LoVo (cell line): ENCODE measurements at regions not wholly inside any gene's neighbourhood (a gene's known extent, or its start where the extent isn't known, plus 50 kb on each side); places are given as distances from the start of the nearest gene placed in this dataset.
"Not testable (repeated sequence)": the region's sequence is repeated elsewhere in the genome, so short reads cannot be mapped to it uniquely, and the experiment has no call there.

Experiments used
- DNase-seq: peaks from one replicate; pipeline ENCODE4 v3.0.0-alpha.2; 2016; ENCODE audit warnings: low spot score

GRCh38 chr4:159655547-159655946 lies 552.7 kb downstream of the RAPGEF2 start:
- DNase-seq: peak; percentile 59

GRCh38 chr4:159669094-159669493 lies 566.2 kb downstream of the RAPGEF2 start:
- DNase-seq: no peak

GRCh38 chr4:159673221-159673620 lies 570.3 kb downstream of the RAPGEF2 start:
- no peak for DNase-seq

- no peak for DNase-seq
These were observed 571.4 kb downstream of the RAPGEF2 start for GRCh38 chr4:159674241-159674640.

GRCh38 chr4:159677521-159677920 lies 574.6 kb downstream of the RAPGEF2 start:
- no peak for DNase-seq

GRCh38 chr4:159682996-159683395 lies 580.1 kb downstream of the RAPGEF2 start:
- no peak for DNase-seq

GRCh38 chr4:159684061-159684460 lies 581.2 kb downstream of the RAPGEF2 start:
- no peak for DNase-seq

- DNase-seq: peak; percentile 10
These were observed 582.6 kb downstream of the RAPGEF2 start for GRCh38 chr4:159685340-159686092.

GRCh38 chr4:159689526-159689925 lies 586.6 kb downstream of the RAPGEF2 start:
- no peak for DNase-seq

- DNase-seq: peak; percentile 44
These were observed 594.7 kb downstream of the RAPGEF2 start for GRCh38 chr4:159697322-159698283.

- peak; percentile 27 for DNase-seq
These were observed 595.5 kb downstream of the RAPGEF2 start for GRCh38 chr4:159698336-159698735.

- DNase-seq: no peak
These were observed 599.3 kb downstream of the RAPGEF2 start for GRCh38 chr4:159702200-159702599.

GRCh38 chr4:159705334-159705733 lies 602.5 kb downstream of the RAPGEF2 start:
- no peak for DNase-seq

- DNase-seq: no peak
These were observed 603.8 kb downstream of the RAPGEF2 start for GRCh38 chr4:159706704-159707103.

GRCh38 chr4:159715180-159715579 lies 612.3 kb downstream of the RAPGEF2 start:
- not testable (repeated sequence) for DNase-seq

- no peak for DNase-seq
These were observed 616.7 kb downstream of the RAPGEF2 start for GRCh38 chr4:159719531-159719930.

- DNase-seq: no peak
These were observed 619.2 kb downstream of the RAPGEF2 start for GRCh38 chr4:159722052-159722451.

- no peak for DNase-seq
These were observed 620.0 kb downstream of the RAPGEF2 start for GRCh38 chr4:159722918-159723317.

- no peak for DNase-seq
These were observed 620.6 kb downstream of the RAPGEF2 start for GRCh38 chr4:159723341-159724048.

GRCh38 chr4:159725571-159725970 lies 622.7 kb downstream of the RAPGEF2 start:
- DNase-seq: no peak

- no peak for DNase-seq
These were observed 632.7 kb downstream of the RAPGEF2 start for GRCh38 chr4:159735281-159736207.
